H9 (cell line): ENCODE measurements at regions not wholly inside any gene's neighbourhood (a gene's known extent, or its start where the extent isn't known, plus 50 kb on each side); places are given as distances from the start of the nearest gene placed in this dataset.

Experiments
- DNase-seq: peaks from one replicate; pipeline ENCODE4 v3.0.0-alpha.2; 2017
- H2AFZ ChIP-seq: one replicate; pipeline ENCODE4 v1.6.1; 2013; ENCODE audit warnings: mild to moderate bottlenecking, low read length, control low read depth, moderate library complexity
- H2AK5ac ChIP-seq: 2 replicates; pipeline ENCODE4 v1.6.1; 2013; ENCODE audit warnings: low read length, control low read depth, mixed read lengths; ENCODE audit not compliant: insufficient read length
- H2BK120ac ChIP-seq: one replicate; pipeline ENCODE4 v1.6.1; 2013; ENCODE audit warnings: low read depth, mild to moderate bottlenecking, low read length, control low read depth, inconsistent platforms; ENCODE audit not compliant: poor library complexity, severe bottlenecking
- H2BK12ac ChIP-seq: 2 replicates; pipeline ENCODE4 v1.6.1; 2013; ENCODE audit warnings: low read length, control low read depth, mixed read lengths, low read depth; ENCODE audit not compliant: insufficient read length
- H2BK15ac ChIP-seq: 2 replicates; pipeline ENCODE4 v1.6.1; 2013; ENCODE audit warnings: low read depth, low read length, control low read depth
- H2BK20ac ChIP-seq: one replicate; pipeline ENCODE4 v1.6.1; 2013; ENCODE audit warnings: low read depth, mild to moderate bottlenecking, low read length, control low read depth, inconsistent platforms; ENCODE audit not compliant: poor library complexity, severe bottlenecking
- H2BK5ac ChIP-seq: 2 replicates; pipeline ENCODE4 v1.6.1; 2013; ENCODE audit warnings: low read length, control low read depth, mixed read lengths; ENCODE audit not compliant: insufficient read length
- H3K14ac ChIP-seq: 2 replicates; pipeline ENCODE4 v1.6.1; 2013; ENCODE audit warnings: low read length, control low read depth; ENCODE audit not compliant: insufficient read depth
- H3K18ac ChIP-seq: 2 replicates; pipeline ENCODE4 v1.6.1; 2013; ENCODE audit warnings: low read depth, mild to moderate bottlenecking, mixed read lengths, low read length, control low read depth; ENCODE audit not compliant: insufficient read length
- H3K23ac ChIP-seq: 2 replicates; pipeline ENCODE4 v1.6.1; 2013; ENCODE audit warnings: low read length, control low read depth, mixed read lengths, low read depth; ENCODE audit not compliant: insufficient read length
- H3K23me2 ChIP-seq: 2 replicates; pipeline ENCODE4 v1.6.1; 2013; ENCODE audit warnings: low read depth, mild to moderate bottlenecking, mixed read lengths, low read length, control low read depth; ENCODE audit not compliant: insufficient read length, poor library complexity, severe bottlenecking
- H3K27ac ChIP-seq: 2 replicates; pipeline ENCODE4 v1.5.1; 2013; ENCODE audit warnings: low read length, control low read depth, mixed read lengths, low read depth; ENCODE audit not compliant: insufficient read length
- H3K27me3 ChIP-seq: 2 replicates; pipeline ENCODE4 v1.6.1; 2013; ENCODE audit warnings: low read length, control low read depth, inconsistent platforms; ENCODE audit not compliant: insufficient read depth
- H3K4ac ChIP-seq: 2 replicates; pipeline ENCODE4 v1.6.1; 2013; ENCODE audit warnings: low read depth, mild to moderate bottlenecking, control low read depth, inconsistent platforms, low read length, moderate library complexity
- H3K4me1 ChIP-seq: 2 replicates; pipeline ENCODE4 v1.6.1; 2013; ENCODE audit warnings: low read length, control low read depth, inconsistent platforms; ENCODE audit not compliant: insufficient read depth
- H3K4me2 ChIP-seq: 2 replicates; pipeline ENCODE4 v1.6.1; 2013; ENCODE audit warnings: low read length, control low read depth, mixed read lengths; ENCODE audit not compliant: insufficient read length, insufficient read depth
- H3K56ac ChIP-seq: 2 replicates; pipeline ENCODE4 v1.6.1; 2013; ENCODE audit warnings: low read depth, mild to moderate bottlenecking, mixed read lengths, low read length, control low read depth; ENCODE audit not compliant: insufficient read length
- H3K79me1 ChIP-seq: 2 replicates; pipeline ENCODE4 v1.6.1; 2013; ENCODE audit warnings: low read depth, mild to moderate bottlenecking, moderate library complexity, low read length, control low read depth, inconsistent platforms; ENCODE audit not compliant: insufficient read depth, poor library complexity, severe bottlenecking
- H3K79me2 ChIP-seq: 2 replicates; pipeline ENCODE4 v1.6.1; 2013; ENCODE audit warnings: low read length, control low read depth, inconsistent platforms; ENCODE audit not compliant: insufficient read depth
- H3K9ac ChIP-seq: 2 replicates; pipeline ENCODE4 v1.6.1; 2013; ENCODE audit warnings: low read length, control low read depth, mixed read lengths; ENCODE audit not compliant: insufficient read length; ENCODE audit errors: extremely low read depth
- H3K9me3 ChIP-seq: one replicate; pipeline ENCODE4 v1.6.1; 2013; ENCODE audit warnings: low read depth, low read length, inconsistent platforms; ENCODE audit not compliant: control insufficient read depth
- H3T11ph ChIP-seq: one replicate; pipeline ENCODE4 v1.6.1; 2013; ENCODE audit warnings: mild to moderate bottlenecking, low read length, control low read depth, inconsistent platforms
- H4K20me1 ChIP-seq: one replicate; pipeline ENCODE4 v1.6.1; 2013; ENCODE audit not compliant: control insufficient read depth, insufficient read length, insufficient read depth
- H4K5ac ChIP-seq: 2 replicates; pipeline ENCODE4 v1.6.1; 2013; ENCODE audit warnings: low read depth, mild to moderate bottlenecking, mixed read lengths, low read length, control low read depth; ENCODE audit not compliant: insufficient read length
- H4K8ac ChIP-seq: replicated peaks from 2 replicates; pipeline ENCODE4 v1.6.1; 2013; ENCODE audit warnings: low read length, control low read depth, mixed read lengths, low read depth; ENCODE audit not compliant: insufficient read length
- H4K91ac ChIP-seq: 2 replicates; pipeline ENCODE4 v1.6.1; 2013; ENCODE audit warnings: low read depth, mild to moderate bottlenecking, moderate library complexity, mixed read lengths, low read length, control low read depth; ENCODE audit not compliant: insufficient read length
- H3K27ac Mint-ChIP-seq, 3 experiments: 2 replicates in 2 of 3; 3 replicates in 1 of 3; pipeline ENCODE4 v1.8.0; 2020 to 2021; ENCODE audit warnings: mixed read lengths in 3 of 3, mild to moderate bottlenecking in 1 of 3, moderate library complexity in 1 of 3
- H3K27me3 Mint-ChIP-seq: 2 replicates; pipeline ENCODE4 v1.8.0; 2021; ENCODE audit warnings: low read depth, mild to moderate bottlenecking, moderate library complexity, mixed read lengths
- H3K36me3 Mint-ChIP-seq, 3 experiments: 2 replicates in 2 of 3; 3 replicates in 1 of 3; pipeline ENCODE4 v1.8.0; 2020 to 2021; ENCODE audit warnings: low read depth in 3 of 3, mixed read lengths in 3 of 3; ENCODE audit not compliant: insufficient read depth in 1 of 3
- H3K4me1 Mint-ChIP-seq, 2 experiments: 2 replicates each; pipeline ENCODE4 v1.8.0; 2020; ENCODE audit warnings: mixed read lengths in 2 of 2
- H3K4me3 Mint-ChIP-seq, 2 experiments: 2 replicates in 1 of 2; 3 replicates in 1 of 2; pipeline ENCODE4 v1.8.0; 2020 to 2021; ENCODE audit warnings: mild to moderate bottlenecking in 2 of 2, mixed read lengths in 2 of 2, moderate library complexity in 1 of 2
- H3K9me3 Mint-ChIP-seq, 2 experiments: 2 replicates in 1 of 2; 3 replicates in 1 of 2; pipeline ENCODE4 v1.8.0; 2020; ENCODE audit warnings: mild to moderate bottlenecking in 2 of 2, mixed read lengths in 2 of 2, moderate library complexity in 1 of 2
- CTCF ChIP-seq: fragments of 200-600 bp; sonication (generic); conservative IDR thresholded peaks from 3 replicates; pipeline ENCODE4 v1.8.0; 2021; ENCODE audit warnings: antibody characterized with exemption, mild to moderate bottlenecking
- WGBS: extraction: QIAGEN DNeasy Blood & Tissue Kit; methylation state at CpG from one replicate; pipeline ENCODE4 v1.1.7; 2013; ENCODE audit warnings: missing lambda C conversion rate, low lambda C conversion rate, mixed read lengths; ENCODE audit not compliant: insufficient read length; ENCODE audit errors: extremely low coverage; 5-methylcytosine and 5-hydroxymethylcytosine counted together

- H3K23ac ChIP-seq: no peak overlapping the region
- no peaks in the 10 kb centered on the region for H4K20me1 ChIP-seq
- H3K4me2 ChIP-seq: no peak overlapping the region
- Mint-ChIP-seq H3K4me3 (no peak overlapping the region), H3K9me3 (no peaks in the 10 kb centered on the region), H3K4me1 (peaks cover 5 to 8% of the 10 kb centered on the region in 2 experiments), H3K27ac (no peak overlapping the region; a peak in 1 of 7 replicates), H3K27me3 (no peaks in the 10 kb centered on the region; the same call in none of the 2 replicates), H3K36me3 (no peaks in the 10 kb centered on the region)
- H2BK12ac ChIP-seq: no peak overlapping the region
- no peaks in the 10 kb centered on the region for H3K79me1 ChIP-seq
- H2AK5ac ChIP-seq: no peak overlapping the region
- no peak overlapping the region for H3K9ac ChIP-seq
- H3K4ac ChIP-seq: no peak overlapping the region
- no peak overlapping the region for H2AFZ ChIP-seq
- no peaks in the 10 kb centered on the region; the same call in 1 of the 2 replicates for H3K4me1 ChIP-seq
- TF ChIP-seq CTCF: no peak
- no peaks in the 10 kb centered on the region for H3K79me2 ChIP-seq
- DNase-seq: no peak
- H2BK120ac ChIP-seq: no peak overlapping the region
- WGBS: no CpG with 5 or more reads among the region's 12 CpGs
- no peak overlapping the region for H4K91ac ChIP-seq
- no peaks in the 10 kb centered on the region for H3K27me3 ChIP-seq
- no peak overlapping the region for H2BK15ac ChIP-seq
- H4K5ac ChIP-seq: no peak overlapping the region
- no peak overlapping the region for H3T11ph ChIP-seq
- no peak overlapping the region for H3K14ac ChIP-seq
- no peaks in the 10 kb centered on the region for H3K9me3 ChIP-seq
- no peaks in the 10 kb centered on the region for H3K23me2 ChIP-seq
- H4K8ac ChIP-seq: no peak overlapping the region
- H3K27ac ChIP-seq: no peak overlapping the region
- no peak overlapping the region for H3K18ac ChIP-seq
- H3K56ac ChIP-seq: no peak overlapping the region
- H2BK5ac ChIP-seq: no peak overlapping the region
- H2BK20ac ChIP-seq: no peak overlapping the region
Observed at GRCh38 chr16:77555791-77556190, 121.0 kb upstream of the ADAMTS18 start.
